ENCODE measurements at regions not wholly inside any gene's neighbourhood (a gene's known extent, or its start where the extent isn't known, plus 50 kb on each side); places are given as distances from the start of the nearest gene placed in this dataset.
"Not testable (repeated sequence)": the region's sequence is repeated elsewhere in the genome, so short reads cannot be mapped to it uniquely, and the experiment has no call there.

- not testable (repeated sequence) for DNase-seq
These were observed 176.8 kb downstream of the CDC14C start for GRCh38 chr7:49100908-49101740.

GRCh38 chr7:49102411-49102810 is 178.1 kb downstream of the CDC14C start:
- no peak for DNase-seq

- no peak for DNase-seq
These were observed 187.4 kb downstream of the CDC14C start for GRCh38 chr7:49111706-49112105.

GRCh38 chr7:49112222-49112621 is 187.9 kb downstream of the CDC14C start:
- DNase-seq = no peak

- DNase-seq = no peak
These were observed 188.3 kb downstream of the CDC14C start for GRCh38 chr7:49112647-49113046.

GRCh38 chr7:49119706-49120105 is 195.4 kb downstream of the CDC14C start:
- DNase-seq = no peak

- no peak for DNase-seq
These were observed 200.9 kb downstream of the CDC14C start for GRCh38 chr7:49125246-49125645.

GRCh38 chr7:49127359-49127913 is 203.1 kb downstream of the CDC14C start:
- no peak for DNase-seq

GRCh38 chr7:49137978-49138377 is 213.6 kb downstream of the CDC14C start:
- DNase-seq = no peak

- no peak for DNase-seq
These were observed 226.1 kb downstream of the CDC14C start for GRCh38 chr7:49150486-49150885.

- no peak for DNase-seq
These were observed 226.8 kb downstream of the CDC14C start for GRCh38 chr7:49151146-49151545.

- no peak for DNase-seq
These were observed 234.0 kb downstream of the CDC14C start for GRCh38 chr7:49158321-49158720.

GRCh38 chr7:49159536-49159935 is 235.2 kb downstream of the CDC14C start:
- no peak for DNase-seq

- no peak for DNase-seq
These were observed 242.1 kb downstream of the CDC14C start for GRCh38 chr7:49166441-49166840.

GRCh38 chr7:49172639-49173038 is 248.3 kb downstream of the CDC14C start:
- no peak for DNase-seq

GRCh38 chr7:49174396-49174795 is 250.0 kb downstream of the CDC14C start:
- DNase-seq = no peak

- DNase-seq = no peak
These were observed 263.4 kb downstream of the CDC14C start for GRCh38 chr7:49187543-49188268.

- no peak for DNase-seq
These were observed 304.2 kb downstream of the CDC14C start for GRCh38 chr7:49228426-49229098.

- DNase-seq = no peak
These were observed 304.9 kb downstream of the CDC14C start for GRCh38 chr7:49229246-49229645.

- DNase-seq = no peak
These were observed 319.2 kb downstream of the CDC14C start for GRCh38 chr7:49243521-49243920.

- DNase-seq = no peak
These were observed 320.2 kb downstream of the CDC14C start for GRCh38 chr7:49244543-49244942.

GRCh38 chr7:49245062-49245461 is 320.7 kb downstream of the CDC14C start:
- no peak for DNase-seq

GRCh38 chr7:49247759-49248158 is 323.4 kb downstream of the CDC14C start:
- DNase-seq = no peak

Data from NCI-H1092 (cell line).